ENCODE measurements at regions not wholly inside any gene's neighbourhood (a gene's known extent, or its start where the extent isn't known, plus 50 kb on each side); places are given as distances from the start of the nearest gene placed in this dataset.

DNA sequence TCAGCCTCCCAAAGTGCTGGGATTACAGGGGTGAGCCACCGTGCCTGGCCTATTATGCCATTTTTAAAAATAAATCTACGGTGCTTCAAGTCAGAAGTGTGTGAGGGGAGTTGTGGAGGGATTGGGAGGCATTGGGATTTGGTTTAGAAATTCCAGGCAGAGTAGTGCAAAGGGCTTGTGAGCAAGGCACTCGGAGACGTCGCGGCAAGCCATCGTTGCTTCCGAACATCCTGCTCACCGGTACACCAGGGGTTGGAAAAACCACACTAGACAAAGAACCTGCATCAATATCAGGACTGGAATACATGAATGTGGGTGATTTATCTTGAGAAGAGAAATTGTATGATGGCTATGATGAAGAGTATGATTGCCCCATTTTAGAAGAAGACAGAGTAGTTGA is 227.0 kb downstream of the ALG10 start:
- TF ChIP-seq, protein P1, sequence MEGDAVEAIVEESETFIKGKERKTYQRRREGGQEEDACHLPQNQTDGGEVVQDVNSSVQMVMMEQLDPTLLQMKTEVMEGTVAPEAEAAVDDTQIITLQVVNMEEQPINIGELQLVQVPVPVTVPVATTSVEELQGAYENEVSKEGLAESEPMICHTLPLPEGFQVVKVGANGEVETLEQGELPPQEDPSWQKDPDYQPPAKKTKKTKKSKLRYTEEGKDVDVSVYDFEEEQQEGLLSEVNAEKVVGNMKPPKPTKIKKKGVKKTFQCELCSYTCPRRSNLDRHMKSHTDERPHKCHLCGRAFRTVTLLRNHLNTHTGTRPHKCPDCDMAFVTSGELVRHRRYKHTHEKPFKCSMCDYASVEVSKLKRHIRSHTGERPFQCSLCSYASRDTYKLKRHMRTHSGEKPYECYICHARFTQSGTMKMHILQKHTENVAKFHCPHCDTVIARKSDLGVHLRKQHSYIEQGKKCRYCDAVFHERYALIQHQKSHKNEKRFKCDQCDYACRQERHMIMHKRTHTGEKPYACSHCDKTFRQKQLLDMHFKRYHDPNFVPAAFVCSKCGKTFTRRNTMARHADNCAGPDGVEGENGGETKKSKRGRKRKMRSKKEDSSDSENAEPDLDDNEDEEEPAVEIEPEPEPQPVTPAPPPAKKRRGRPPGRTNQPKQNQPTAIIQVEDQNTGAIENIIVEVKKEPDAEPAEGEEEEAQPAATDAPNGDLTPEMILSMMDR (IDR thresholded peaks at IDR 0.05 in 2 of 3, conservative IDR thresholded peaks at IDR 0.05 in 1 of 3; ENCODE audit: control insufficient read depth in 2 of 3, extremely low read depth in 1 of 3, insufficient read depth in 1 of 3, low read depth in 3 of 3, low read length in 3 of 3) = no peak
- TF ChIP-seq ZNF274 (IDR thresholded peaks at IDR 0.05; ENCODE audit: insufficient read depth, insufficient read length) (no peak), CBX5 (IDR thresholded peaks at IDR 0.05; ENCODE audit: low read depth) (no peak), POLR2AphosphoS2 (IDR thresholded peaks at IDR 0.05; ENCODE audit: low read depth, low read length) (no peak), WRNIP1 (IDR thresholded peaks at IDR 0.05; ENCODE audit: borderline replicate concordance, low read depth, low read length) (no peak), SPI1 (IDR thresholded peaks at IDR 0.05; ENCODE audit: borderline replicate concordance, insufficient read depth, low read depth, low read length) (no peak), SUPT20H (IDR thresholded peaks at IDR 0.05; ENCODE audit: borderline replicate concordance, control insufficient read depth, low read depth, low read length) (no peak), JUND (IDR thresholded peaks at IDR 0.05; ENCODE audit: low read depth, low read length) (no peak), RAD21 (IDR thresholded peaks at IDR 0.05; ENCODE audit: insufficient read depth, low read depth, low read length) (no peak)
